SK-N-MC (cell line): ENCODE measurements at regions not wholly inside any gene's neighbourhood (a gene's known extent, or its start where the extent isn't known, plus 50 kb on each side); places are given as distances from the start of the nearest gene placed in this dataset.

Source experiments
- EZH2 ChIP-seq: fragments of 200-600 bp; sonication (generic); IDR thresholded peaks from one replicate; pipeline ENCODE4 v1.6.1; 2017; ENCODE audit warnings: antibody characterized with exemption
- FOXP2 ChIP-seq: optimal IDR thresholded peaks from 2 replicates; pipeline ENCODE3; 2011; ENCODE audit warnings: mild to moderate bottlenecking, moderate library complexity; ENCODE audit not compliant: insufficient read depth; ENCODE audit errors: extremely low read length, control extremely low read depth
- POLR2AphosphoS5 ChIP-seq: IDR thresholded peaks from 2 replicates; pipeline ENCODE4 v1.6.1; 2012; ENCODE audit warnings: mild to moderate bottlenecking, low read depth, low read length, borderline replicate concordance

- TF ChIP-seq EZH2 (no peak), POLR2AphosphoS5 (no peak), FOXP2 (no peak)
These were observed 115.7 kb downstream of the ZNF92 start for GRCh38 chr7:65489260-65489767.
